ENCODE measurements at regions not wholly inside any gene's neighbourhood (a gene's known extent, or its start where the extent isn't known, plus 50 kb on each side); places are given as distances from the start of the nearest gene placed in this dataset.
"Not testable (repeated sequence)": the region's sequence is repeated elsewhere in the genome, so short reads cannot be mapped to it uniquely, and the experiment has no call there.

- DNase-seq (ENCODE audit: low read depth): no peak
- no peak for TF ChIP-seq CTCF (conservative IDR thresholded peaks at IDR 0.05; ENCODE audit: low read depth, low read length)
- H3K4me3 ChIP-seq (ENCODE audit: low read length): no peak overlapping the region
These were observed 71.5 kb upstream of the DHX40 start for GRCh38 chr17:59493867-59494266.

GRCh38 chr17:59494757-59495368 lies 70.5 kb upstream of the DHX40 start:
- no peak for TF ChIP-seq CTCF (conservative IDR thresholded peaks at IDR 0.05; ENCODE audit: low read depth, low read length)
- no peak for DNase-seq (ENCODE audit: low read depth)
- no peak overlapping the region for H3K4me3 ChIP-seq (ENCODE audit: low read length)

GRCh38 chr17:59496178-59496577 lies 69.2 kb upstream of the DHX40 start:
- TF ChIP-seq CTCF (conservative IDR thresholded peaks at IDR 0.05; ENCODE audit: low read depth, low read length): no peak
- H3K4me3 ChIP-seq (ENCODE audit: low read length): no peak overlapping the region
- DNase-seq (ENCODE audit: low read depth): no peak

- H3K4me3 ChIP-seq (ENCODE audit: low read length): no peak overlapping the region
- DNase-seq (ENCODE audit: low read depth): no peak
- TF ChIP-seq CTCF (conservative IDR thresholded peaks at IDR 0.05; ENCODE audit: low read depth, low read length): no peak
These were observed 66.7 kb upstream of the DHX40 start for GRCh38 chr17:59498530-59499307.

- H3K4me3 ChIP-seq (ENCODE audit: low read length); DNase-seq (ENCODE audit: low read depth): not testable (repeated sequence)
These were observed 65.2 kb upstream of the DHX40 start for GRCh38 chr17:59500086-59500655.

GRCh38 chr17:59501690-59502089 lies 63.7 kb upstream of the DHX40 start:
- TF ChIP-seq CTCF (conservative IDR thresholded peaks at IDR 0.05; ENCODE audit: low read depth, low read length): no peak
- no peak overlapping the region for H3K4me3 ChIP-seq (ENCODE audit: low read length)
- no peak for DNase-seq (ENCODE audit: low read depth)

GRCh38 chr17:59502800-59503199 lies 62.6 kb upstream of the DHX40 start:
- TF ChIP-seq CTCF (conservative IDR thresholded peaks at IDR 0.05; ENCODE audit: low read depth, low read length): no peak
- no peak for DNase-seq (ENCODE audit: low read depth)
- no peak overlapping the region for H3K4me3 ChIP-seq (ENCODE audit: low read length)
